ENCODE measurements at regions not wholly inside any gene's neighbourhood (a gene's known extent, or its start where the extent isn't known, plus 50 kb on each side); places are given as distances from the start of the nearest gene placed in this dataset.
"Not testable (repeated sequence)": the region's sequence is repeated elsewhere in the genome, so short reads cannot be mapped to it uniquely, and the experiment has no call there.

GRCh38 chr6:90369024-90369519, 72.4 kb upstream of the BACH2 start:
- DNase-seq: peak; percentile 25

- no peak for DNase-seq
These were observed 72.0 kb upstream of the BACH2 start for GRCh38 chr6:90368601-90369000.

GRCh38 chr6:90368001-90368400, 71.4 kb upstream of the BACH2 start:
- DNase-seq: no peak

- DNase-seq: no peak
These were observed 69.0 kb upstream of the BACH2 start for GRCh38 chr6:90365565-90366219.

- DNase-seq: no peak
These were observed 68.4 kb upstream of the BACH2 start for GRCh38 chr6:90365002-90365401.

GRCh38 chr6:90364286-90364685, 67.6 kb upstream of the BACH2 start:
- DNase-seq: no peak

GRCh38 chr6:90362318-90362717, 65.7 kb upstream of the BACH2 start:
- no peak for DNase-seq

GRCh38 chr6:90361174-90361573, 64.5 kb upstream of the BACH2 start:
- no peak for DNase-seq

- DNase-seq: not testable (repeated sequence)
These were observed 61.6 kb upstream of the BACH2 start for GRCh38 chr6:90358036-90358770.

GRCh38 chr6:90356012-90356421, 59.4 kb upstream of the BACH2 start:
- DNase-seq: no peak

GRCh38 chr6:90354961-90355360, 58.3 kb upstream of the BACH2 start:
- DNase-seq: no peak

- DNase-seq: no peak
These were observed 55.1 kb upstream of the BACH2 start for GRCh38 chr6:90351696-90352095.

GRCh38 chr6:90350689-90351554, 54.3 kb upstream of the BACH2 start:
- peak; percentile 34 for DNase-seq

GRCh38 chr6:90347411-90347851, 50.8 kb upstream of the BACH2 start:
- DNase-seq: no peak

- DNase-seq: no peak
These were observed 50.1 kb upstream of the BACH2 start for GRCh38 chr6:90346729-90347128.

Data from SIG-M5 (cell line).